Right renal pelvis (tissue), 4 donors: ENCODE measurements at regions not wholly inside any gene's neighbourhood (a gene's known extent, or its start where the extent isn't known, plus 50 kb on each side); places are given as distances from the start of the nearest gene placed in this dataset.

Experiments used
- DNase-seq, 4 donors: peaks; one replicate each; pipeline ENCODE4 v3.0.0-alpha.2; 2013; ENCODE audit warnings: low read depth in 4 of 4, low spot score in 3 of 4, missing footprints in 1 of 4

DNA sequence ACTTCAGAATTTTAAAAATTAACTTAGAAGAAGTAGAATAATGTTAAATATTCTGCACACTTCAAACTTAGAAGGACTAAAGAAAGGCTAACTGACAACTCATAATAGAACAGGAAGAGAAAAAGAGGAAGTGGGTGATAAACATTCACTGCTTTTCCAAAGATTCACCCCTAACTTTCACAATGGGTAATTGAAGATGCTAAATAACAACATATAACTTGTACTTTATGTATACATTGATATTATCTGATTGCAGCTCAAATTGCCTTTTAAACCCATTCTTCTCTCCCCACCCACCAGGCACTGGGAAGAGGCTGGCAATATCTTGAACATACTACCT lies 376.6 kb downstream of the EFNA5 start:
- no peak for DNase-seq

GRCh38 chr5:107293541-107294210 lies 377.1 kb downstream of the EFNA5 start:
- DNase-seq, result no peak

DNA sequence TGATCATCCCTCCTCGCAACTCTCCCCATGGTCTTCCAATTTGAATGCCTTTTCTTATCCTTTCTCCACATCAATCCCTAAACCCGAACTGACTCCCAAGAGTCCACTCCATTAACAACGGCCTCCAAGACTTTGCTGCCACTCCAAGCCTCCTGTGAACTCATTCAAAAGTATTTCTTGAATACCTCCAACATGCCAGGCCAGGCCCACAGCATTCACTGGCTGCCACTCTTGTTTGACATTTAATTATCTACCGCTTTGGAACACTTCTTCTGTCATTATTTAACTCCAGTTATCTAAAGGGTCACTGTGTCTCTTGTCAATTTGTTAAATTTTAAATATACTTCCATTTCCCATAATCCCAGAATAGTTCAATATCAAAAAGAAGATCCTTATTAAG lies 378.9 kb downstream of the EFNA5 start:
- DNase-seq, result no peak

DNA sequence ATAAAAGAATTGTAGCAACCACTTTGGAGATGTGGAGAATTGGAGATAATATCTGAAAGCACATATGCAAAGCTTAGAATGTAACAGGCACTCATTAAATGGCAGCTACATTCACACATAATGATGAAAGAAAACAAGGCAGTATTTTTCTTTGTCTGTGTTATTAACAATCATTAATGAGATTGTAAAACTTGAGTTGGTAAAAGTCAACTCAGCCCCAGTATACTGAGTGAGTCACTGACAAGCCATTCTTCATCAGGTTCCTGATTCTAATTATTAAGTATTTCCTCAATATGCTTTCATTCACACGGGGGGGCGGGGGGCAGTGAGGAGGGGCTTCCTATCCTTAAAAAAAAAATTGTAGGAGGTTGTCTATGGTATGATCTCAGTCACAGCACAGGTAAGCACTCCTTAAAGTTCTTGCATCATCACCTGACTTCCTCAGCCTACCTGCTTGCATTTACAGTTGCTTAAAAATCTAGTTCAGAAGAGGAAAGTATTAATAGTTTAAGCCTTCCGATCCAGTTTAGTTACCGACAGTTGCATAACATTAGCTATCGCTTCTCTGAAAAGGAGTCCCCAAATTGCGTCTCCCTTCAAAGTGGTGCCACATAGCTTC lies 379.8 kb downstream of the EFNA5 start:
- no peak for DNase-seq

GRCh38 chr5:107289030-107289714 lies 381.6 kb downstream of the EFNA5 start:
- no peak for DNase-seq

GRCh38 chr5:107286447-107287098 lies 384.2 kb downstream of the EFNA5 start:
- DNase-seq, result no peak

- DNase-seq, result no peak
Measured at GRCh38 chr5:107285772-107286171, 385.0 kb downstream of the EFNA5 start.

GRCh38 chr5:107284822-107285525 lies 385.8 kb downstream of the EFNA5 start:
- no peak for DNase-seq

DNA sequence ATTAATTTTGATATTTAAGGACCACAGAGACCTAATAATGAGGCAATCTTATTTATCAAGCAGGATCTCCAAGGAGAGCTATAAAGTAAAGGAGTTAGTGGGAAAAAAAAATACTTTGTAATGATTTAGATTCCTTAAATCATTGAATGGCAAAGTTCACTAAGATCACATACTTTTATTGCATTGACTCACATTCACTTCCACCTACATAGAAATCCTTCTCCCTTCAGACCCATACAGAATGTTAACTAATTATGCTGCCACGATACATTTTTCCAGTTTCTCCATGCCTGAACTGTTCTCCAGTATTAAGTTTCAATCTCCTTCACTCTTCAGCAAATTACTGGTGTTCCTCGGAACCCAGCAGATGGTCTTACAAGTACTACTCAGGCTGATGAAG lies 388.7 kb downstream of the EFNA5 start:
- no peak for DNase-seq

GRCh38 chr5:107278774-107279173 lies 392.0 kb downstream of the EFNA5 start:
- DNase-seq, result no peak

DNA sequence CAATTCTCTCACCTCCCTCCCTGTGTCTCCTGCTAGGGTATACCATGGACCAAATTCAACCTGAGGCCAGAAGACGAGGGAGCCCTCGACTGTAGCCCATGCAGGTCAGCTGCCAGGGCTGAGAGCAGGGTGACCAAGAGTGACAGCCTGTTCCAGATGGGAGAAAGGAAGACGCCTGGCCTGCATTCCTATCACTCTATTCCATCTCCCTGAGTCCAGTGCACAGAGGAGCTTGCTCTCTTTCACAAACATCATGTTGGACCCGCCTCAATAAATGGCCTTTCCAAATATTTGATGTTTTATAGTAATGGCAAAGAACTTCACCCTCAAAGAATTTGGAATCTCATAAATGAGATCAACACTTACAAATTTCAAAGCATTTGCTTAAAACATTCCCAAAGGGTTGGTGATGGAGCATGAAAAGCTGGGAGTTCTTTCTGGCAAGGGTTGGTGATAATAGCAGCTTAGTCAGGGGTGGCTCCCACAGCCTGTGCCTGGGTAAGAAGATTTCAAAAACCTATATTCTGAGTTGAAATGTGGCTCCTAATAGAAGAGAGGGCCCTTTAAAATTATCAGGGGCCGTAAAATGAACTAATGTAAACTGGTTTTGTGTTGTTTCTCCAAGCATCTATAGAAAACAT lies 393.1 kb downstream of the EFNA5 start:
- DNase-seq, result no peak

- no peak for DNase-seq
Measured at GRCh38 chr5:107275333-107275732, 395.4 kb downstream of the EFNA5 start.

- no peak for DNase-seq
Measured at GRCh38 chr5:107274571-107274970, 396.2 kb downstream of the EFNA5 start.

DNA sequence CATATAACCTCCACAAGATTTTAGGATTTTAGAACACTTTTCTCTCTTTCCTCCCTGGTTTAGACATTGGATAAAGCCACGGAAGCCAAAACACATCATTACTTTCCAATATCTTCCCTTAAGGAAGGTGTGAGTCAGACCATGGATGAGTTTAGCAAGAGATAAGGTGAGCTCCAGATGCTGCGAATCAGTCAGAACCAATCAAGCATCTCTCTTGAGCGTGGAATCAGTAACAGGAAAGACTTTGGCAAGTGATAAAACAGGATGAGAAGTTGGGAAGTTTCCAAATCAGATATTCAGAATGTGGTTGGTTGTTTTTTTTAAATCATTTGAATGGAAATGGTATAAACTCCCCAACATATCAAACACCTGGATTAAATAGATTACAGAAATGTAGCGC lies 397.8 kb downstream of the EFNA5 start:
- no peak for DNase-seq

DNA sequence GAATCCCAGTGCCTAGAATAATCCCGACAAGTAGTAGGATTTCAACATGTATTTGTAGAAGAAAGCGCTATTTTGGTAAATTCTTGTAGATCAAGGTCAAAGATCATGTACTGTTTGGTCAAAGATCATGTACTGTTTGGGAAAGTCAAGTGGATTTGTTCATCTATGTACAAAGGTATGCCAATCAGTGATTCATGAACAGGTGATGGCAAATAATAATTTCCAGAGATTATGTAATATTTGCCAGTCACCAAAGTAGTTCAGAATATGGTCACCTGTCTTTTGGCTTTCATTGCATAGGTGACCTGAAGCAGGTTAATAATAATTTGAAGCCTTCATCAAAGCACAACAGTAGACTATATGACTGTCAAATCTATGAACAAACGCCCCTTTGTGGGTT lies 398.2 kb downstream of the EFNA5 start:
- DNase-seq, result no peak

- no peak for DNase-seq
Measured at GRCh38 chr5:107271682-107272350, 398.9 kb downstream of the EFNA5 start.

GRCh38 chr5:107270561-107270960 lies 400.2 kb downstream of the EFNA5 start:
- no peak for DNase-seq

- no peak for DNase-seq
Measured at GRCh38 chr5:107269678-107270077, 401.1 kb downstream of the EFNA5 start.

DNA sequence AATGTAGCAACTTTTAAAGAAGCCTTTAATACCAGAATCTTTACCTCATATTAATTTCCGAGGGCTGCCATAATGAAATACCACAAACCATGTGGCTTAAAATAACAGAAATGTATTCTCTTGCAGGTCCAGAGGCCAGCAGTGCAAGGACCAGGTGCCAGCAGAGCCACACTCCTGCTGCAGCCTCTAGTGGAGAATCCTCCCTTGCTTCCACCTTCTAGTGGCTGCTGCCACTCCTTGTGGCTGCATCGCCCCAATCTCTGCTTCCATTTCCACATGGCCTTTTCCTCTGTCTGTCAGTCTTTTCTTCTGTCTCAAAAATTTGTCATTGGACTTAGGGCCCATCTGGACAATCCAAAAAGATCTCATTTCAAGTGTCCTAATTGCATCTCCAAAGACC lies 401.5 kb downstream of the EFNA5 start:
- no peak for DNase-seq

GRCh38 chr5:107268241-107268640 lies 402.5 kb downstream of the EFNA5 start:
- DNase-seq, result no peak
